NCI-H510A treated with DMSO at 0.1 percent for 48 hours (cell line): ENCODE measurements at regions not wholly inside any gene's neighbourhood (a gene's known extent, or its start where the extent isn't known, plus 50 kb on each side); places are given as distances from the start of the nearest gene placed in this dataset.
"Not testable (repeated sequence)": the region's sequence is repeated elsewhere in the genome, so short reads cannot be mapped to it uniquely, and the experiment has no call there.

ENCODE experiments used
- DNase-seq: peaks from one replicate; lab custom pipeline; 2025; lab: John Stamatoyannopoulos, UW

DNA sequence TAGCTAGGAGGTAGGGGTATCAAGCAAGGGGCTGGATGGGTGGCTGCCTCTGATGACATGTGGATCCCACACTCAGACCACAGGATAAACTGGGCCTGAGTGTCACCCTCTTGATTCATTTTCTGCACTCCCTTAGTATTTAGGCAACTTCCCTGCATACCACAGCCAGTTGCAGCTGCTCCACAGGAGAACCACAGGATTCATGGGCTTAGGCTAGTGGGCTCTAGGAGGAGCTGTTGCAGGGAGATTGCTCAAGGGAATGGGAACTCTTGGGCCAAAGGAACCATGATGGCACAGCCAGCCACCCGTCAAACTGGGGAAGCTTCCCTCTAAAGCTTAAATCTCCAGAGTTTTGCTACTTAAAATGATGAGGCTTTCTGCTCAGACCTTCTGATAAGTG, 269.7 kb upstream of the ASIC2 start:
- DNase-seq, result no peak

DNA sequence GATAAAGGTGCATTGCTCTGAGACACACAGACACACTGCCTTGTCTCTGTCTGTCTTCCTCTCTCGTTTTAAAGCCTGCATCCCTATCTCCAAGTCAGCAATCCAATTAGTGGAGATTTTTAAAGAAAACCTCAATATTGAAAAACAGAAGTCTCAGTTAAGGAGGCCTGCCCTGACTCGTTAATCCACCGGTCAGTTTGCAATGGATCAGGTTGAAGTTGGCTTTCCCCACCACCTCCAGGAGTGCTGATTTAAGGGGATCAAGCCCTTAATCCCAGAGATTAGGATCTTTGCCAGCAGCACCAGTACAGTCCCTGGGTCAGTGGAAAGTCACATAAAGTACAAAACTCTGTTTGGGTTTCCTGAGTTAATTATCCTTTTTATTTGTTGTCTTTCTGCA, 271.1 kb upstream of the ASIC2 start:
- no peak for DNase-seq

- no peak for DNase-seq
Observed at GRCh38 chr17:33567223-33567622, 274.1 kb upstream of the ASIC2 start.

GRCh38 chr17:33572615-33573014, 279.5 kb upstream of the ASIC2 start:
- DNase-seq, result no peak

DNA sequence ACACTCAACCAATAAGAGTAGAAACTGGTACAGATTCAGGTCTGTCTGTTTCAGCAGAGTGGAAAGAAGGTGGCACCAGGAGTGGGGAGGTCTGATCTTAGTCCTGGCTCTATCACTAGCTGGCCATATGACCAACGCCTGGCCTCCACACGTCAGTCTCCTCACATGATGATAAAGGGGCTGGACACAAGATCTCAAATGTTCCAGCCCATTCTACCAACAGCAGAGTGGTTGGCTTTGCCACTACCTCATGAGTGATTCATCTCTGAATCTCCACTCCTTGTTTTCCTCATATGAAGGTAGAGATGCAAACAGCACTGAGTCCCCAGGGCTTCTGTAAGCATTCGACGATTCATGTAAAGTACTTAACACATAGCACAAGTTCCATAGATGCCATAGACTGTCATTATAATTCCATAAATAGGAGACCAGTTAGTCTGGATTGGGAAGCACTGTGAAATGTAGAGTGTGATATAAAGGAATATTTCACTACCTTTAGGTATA, 281.9 kb upstream of the ASIC2 start:
- no peak for DNase-seq

GRCh38 chr17:33579740-33580139, 286.6 kb upstream of the ASIC2 start:
- DNase-seq, result not testable (repeated sequence)

DNA sequence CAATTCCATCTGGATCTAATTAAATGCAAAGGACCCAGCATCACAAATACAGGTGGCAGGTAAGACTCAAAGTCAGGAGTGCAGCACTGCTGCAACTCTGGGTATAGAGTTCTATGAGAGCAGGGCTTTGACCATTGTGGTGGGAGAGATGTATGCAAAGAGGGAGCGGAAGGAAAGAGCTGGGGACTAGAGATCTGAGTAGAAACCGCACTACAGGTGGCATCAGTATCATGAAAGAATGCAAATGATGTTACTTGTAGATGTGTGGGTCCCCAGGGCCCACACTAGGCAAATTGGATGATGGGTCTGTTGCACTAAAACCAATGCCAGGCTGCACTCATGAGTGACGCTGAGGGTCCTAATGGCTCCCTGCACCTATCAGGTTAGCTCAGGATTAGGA, 287.1 kb upstream of the ASIC2 start:
- no peak for DNase-seq

DNA sequence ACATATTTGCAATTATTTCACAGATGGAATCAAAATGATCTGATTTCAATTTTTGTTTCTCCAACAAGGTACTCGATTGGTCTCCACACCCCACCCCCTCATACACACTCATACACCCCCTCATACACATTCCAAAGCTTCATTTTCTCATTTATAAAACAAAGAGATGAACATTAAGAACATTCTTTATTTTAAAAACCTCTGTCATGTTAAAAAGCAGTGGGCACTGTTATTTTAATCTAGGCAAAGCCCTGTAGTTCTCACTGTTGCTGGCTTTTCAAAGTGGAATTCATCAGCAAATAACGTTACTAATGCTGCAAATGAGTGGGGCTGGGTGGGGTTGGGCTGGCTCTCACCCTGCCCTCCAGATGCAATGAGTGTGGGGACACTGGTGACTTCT, 289.6 kb upstream of the ASIC2 start:
- no peak for DNase-seq

DNA sequence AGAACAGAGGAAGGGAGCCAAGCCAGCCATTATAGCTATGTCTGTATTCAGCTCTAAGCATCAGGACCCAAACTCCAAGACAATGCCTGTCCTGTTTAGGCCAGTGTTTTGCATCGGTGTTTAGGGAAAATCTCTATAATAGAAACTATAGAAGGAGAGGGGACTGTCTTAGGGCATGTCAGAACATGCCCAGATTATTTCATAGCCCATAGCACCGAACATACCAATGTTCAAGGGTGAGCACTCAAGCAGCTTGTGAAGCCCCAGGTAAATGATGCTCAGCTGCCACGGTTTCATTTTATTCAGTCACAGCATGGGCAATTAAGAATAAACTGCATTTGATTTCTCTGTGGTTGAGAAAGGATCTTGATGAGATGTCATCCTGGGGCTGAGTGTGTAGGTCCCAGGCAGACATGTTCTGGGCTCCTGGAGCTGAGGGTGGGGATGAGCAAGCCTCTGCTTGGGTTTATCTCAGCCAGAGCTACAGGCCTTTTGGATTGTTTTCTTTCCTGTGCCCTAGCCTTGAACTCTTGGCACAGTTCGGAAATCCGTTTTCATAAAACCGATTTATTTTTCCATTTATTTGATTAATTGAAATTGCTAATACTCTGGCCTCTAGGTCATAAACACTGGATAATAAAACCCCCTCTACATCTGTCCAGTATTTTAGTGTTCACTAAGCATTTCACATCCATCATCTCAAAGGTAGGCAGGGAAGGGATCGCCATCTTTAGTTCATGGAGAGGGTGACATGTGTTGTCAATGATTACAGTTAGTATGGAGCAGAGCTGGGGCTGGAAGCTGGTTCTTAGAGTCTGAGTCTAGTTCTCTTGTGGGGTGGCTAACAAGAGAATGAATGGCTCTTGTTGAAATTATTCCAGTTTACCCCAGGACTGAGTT, 290.7 kb upstream of the ASIC2 start:
- DNase-seq, result no peak

DNA sequence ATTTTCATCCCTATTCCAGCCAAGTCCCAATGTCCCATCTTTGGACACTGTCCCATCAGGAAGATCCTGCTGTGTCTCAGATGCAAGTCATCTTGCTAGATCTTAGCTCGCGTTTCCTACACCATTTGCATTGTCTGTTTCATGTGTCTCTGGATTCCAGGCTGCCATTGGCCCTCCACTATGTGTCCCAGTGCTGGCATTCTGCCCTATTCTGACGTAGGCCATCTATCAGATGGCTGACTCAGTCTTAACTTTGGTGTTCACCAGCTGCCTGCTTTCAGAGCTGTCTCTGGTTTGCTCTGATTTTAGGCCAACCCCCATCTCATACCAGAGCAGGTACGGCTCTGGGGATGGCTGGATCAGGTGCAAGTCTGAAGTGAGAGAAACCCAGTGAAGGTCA, 300.9 kb upstream of the ASIC2 start:
- DNase-seq, result no peak

GRCh38 chr17:33595828-33596227, 302.7 kb upstream of the ASIC2 start:
- no peak for DNase-seq

DNA sequence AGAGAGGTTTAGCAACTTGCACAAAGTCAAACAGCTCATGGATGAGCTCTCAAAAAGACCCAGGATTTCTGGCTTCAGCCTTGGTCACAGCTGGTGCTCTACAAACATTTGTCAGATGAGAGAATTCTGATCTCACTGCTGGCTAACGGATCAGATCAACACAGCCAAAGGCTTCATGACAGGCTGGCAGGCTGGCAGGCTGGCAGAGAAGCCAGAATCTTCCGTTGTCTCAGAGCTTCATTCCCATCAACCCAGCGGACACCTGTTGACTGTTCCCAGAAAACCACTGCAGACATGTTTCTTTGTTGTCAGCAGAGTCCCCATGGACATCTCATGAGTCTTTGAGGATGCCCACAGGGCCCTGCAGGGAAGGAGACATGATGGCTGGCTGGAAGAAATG, 303.8 kb upstream of the ASIC2 start:
- no peak for DNase-seq

DNA sequence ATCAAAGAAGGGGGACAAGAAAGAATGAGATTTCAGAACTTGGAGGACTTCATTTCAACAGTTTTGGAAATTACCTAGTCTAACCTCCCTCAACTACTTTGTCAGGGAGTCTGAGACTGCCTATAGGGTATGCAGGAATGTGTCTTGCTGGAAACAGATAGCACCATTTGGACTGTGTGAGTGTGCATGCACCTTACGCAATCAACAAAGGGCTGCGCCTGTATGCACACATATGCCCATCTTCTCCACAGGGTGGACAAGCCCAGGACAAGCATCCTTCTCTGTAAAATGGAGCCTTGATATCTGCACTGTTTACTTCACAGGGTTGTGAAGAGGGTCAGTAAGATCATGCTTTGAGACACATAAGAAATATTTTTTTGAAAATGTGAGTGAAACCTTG, 305.7 kb upstream of the ASIC2 start:
- no peak for DNase-seq

GRCh38 chr17:33602981-33603380, 309.9 kb upstream of the ASIC2 start:
- no peak for DNase-seq

- DNase-seq, result no peak
Observed at GRCh38 chr17:33603789-33604188, 310.7 kb upstream of the ASIC2 start.

DNA sequence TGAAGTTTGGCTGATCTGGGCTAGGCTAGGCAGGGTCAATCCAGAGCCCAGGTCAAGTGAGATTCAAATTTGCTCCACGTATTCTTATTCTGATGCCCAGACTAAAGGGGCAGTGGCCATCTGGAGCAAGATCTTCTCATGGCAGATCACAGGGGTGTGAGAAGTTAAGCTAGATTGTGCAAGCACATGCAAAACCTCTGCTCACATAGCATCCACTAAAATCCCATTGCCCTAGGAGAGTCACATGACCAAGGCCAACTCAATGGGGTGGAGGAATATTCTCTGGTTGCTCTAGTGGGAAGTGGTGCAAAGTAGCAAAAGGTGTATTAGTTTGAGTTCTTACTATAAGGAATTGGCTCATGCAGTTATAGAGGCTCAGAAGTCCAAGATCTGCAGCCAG, 318.4 kb upstream of the ASIC2 start:
- DNase-seq, result no peak

- no peak for DNase-seq
Observed at GRCh38 chr17:33615861-33616260, 322.8 kb upstream of the ASIC2 start.

GRCh38 chr17:33623841-33624240, 330.7 kb upstream of the ASIC2 start:
- DNase-seq, result no peak

DNA sequence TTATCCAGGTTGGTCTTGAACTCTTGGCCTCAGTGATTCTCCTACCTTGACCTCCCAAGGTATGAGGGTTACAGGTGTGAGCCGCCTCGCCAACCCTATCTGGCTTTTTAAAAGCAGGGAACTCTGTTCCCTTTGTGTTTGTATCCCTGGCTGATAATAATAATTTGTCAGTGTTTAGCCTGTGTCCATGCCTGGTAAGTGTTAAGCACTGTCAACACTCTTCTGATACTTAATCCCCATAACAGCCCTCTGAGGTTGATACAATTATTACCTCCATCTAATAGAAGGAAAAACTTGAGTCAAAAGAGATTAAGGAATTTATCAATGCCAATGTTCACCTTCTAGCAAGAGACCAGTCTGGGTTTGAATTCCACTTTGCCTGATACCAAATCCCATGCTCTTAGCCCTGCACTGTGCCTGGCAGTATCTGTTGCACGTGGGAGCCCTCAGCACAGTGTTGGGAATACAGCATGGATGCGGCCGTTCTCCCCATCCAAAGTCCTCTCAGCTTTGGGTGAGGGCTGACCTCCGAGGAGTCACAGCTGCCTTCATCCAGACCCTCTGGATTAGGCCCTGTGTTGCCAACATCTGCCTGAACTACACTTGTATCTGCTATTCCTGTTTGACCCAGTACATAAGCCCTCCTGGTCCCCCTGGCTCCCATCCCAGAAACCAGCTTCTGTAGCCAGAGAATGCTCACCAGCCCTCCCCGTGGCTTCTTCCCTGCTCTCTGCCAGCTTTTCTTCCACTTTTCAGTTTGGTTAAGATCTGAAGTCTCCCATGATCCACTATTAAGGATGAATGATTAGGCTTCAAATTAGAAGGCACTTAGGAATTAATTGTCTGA, 335.6 kb upstream of the ASIC2 start:
- DNase-seq, result no peak

- no peak for DNase-seq
Observed at GRCh38 chr17:33633446-33633845, 340.4 kb upstream of the ASIC2 start.

GRCh38 chr17:33637534-33637933, 344.4 kb upstream of the ASIC2 start:
- no peak for DNase-seq

DNA sequence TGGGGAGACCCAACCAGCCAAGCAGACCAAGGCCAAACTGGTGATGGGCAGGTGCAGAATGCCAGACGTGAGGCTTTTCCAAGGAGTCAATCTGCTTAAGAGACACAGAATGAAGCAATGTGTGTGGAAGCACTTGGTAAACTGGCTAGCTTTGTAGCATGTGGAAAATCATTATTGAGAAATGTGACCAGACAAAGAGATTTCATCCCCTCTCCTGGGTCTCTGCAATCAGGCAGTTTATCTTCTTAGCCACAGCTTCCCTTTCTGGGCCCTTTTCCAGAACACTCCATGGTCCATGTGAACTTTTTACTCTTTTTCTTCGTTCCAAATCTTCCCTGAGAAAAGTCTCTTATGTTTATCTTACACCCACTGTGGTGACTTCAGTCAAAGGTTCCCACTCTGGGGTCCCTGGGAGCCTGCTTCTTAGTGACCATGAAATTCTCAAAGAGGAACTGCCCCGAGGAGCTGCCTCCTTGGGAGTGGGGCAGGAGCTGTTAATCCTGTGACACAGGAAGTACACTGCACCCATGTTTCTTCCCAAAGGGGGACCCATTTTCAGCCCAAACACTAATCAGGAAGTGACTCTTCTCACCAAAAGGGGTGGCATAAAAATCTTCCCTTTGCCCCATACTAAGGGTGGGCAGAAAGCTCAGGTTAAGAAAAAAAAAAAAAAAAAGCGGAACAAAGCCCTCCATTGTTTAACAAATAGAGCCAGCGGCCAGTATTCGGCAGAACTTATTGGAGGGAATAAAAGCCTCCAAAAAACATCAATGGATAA, 346.2 kb upstream of the ASIC2 start:
- DNase-seq, result no peak
